ENCODE measurements at regions not wholly inside any gene's neighbourhood (a gene's known extent, or its start where the extent isn't known, plus 50 kb on each side); places are given as distances from the start of the nearest gene placed in this dataset.

GRCh38 chr12:25781232-25781631, 177.2 kb upstream of the RASSF8 start:
- TF ChIP-seq EZH2 (IDR thresholded peaks at IDR 0.05; ENCODE audit: insufficient read depth, low read length) (no peak), CTCF (IDR thresholded peaks at IDR 0.05; ENCODE audit: insufficient read depth, low read depth, low read length) (no peak)
